Breast epithelium (tissue), 4 donors: ENCODE measurements at regions not wholly inside any gene's neighbourhood (a gene's known extent, or its start where the extent isn't known, plus 50 kb on each side); places are given as distances from the start of the nearest gene placed in this dataset.
A peak's percentile ranks its signal among the peaks of the same experiment; 100 is the strongest.

Experiments
- DNase-seq, 2 donors: peaks; one replicate each; pipeline ENCODE4 v3.0.0-alpha.2; 2019; ENCODE audit warnings: low spot score in 2 of 2
- H3K27ac ChIP-seq, 2 donors: fragments of 200-600 bp; sonication (generic) in 1 of 2; one replicate each; pipeline ENCODE4 v1.5.1; 2016 to 2019; ENCODE audit warnings: mild to moderate bottlenecking in 1 of 2
- H3K27me3 ChIP-seq, 2 donors: fragments of 200-600 bp; sonication (generic) in 1 of 2; one replicate each; pipeline versions ENCODE4 v1.5.1 to v1.6.0; 2017 to 2019; ENCODE audit warnings: control low read depth in 1 of 2, mild to moderate bottlenecking in 1 of 2
- H3K36me3 ChIP-seq: fragments of 200-600 bp; one replicate; pipeline ENCODE4 v1.5.1; 2019
- H3K4me1 ChIP-seq, 2 donors: fragments of 200-600 bp; sonication (generic); one replicate each; pipeline ENCODE4 v1.5.1; 2016 to 2019; ENCODE audit warnings: control low read depth in 1 of 2
- H3K4me3 ChIP-seq, 3 donors: fragments of 200-600 bp; sonication (generic); 1 replicate in 2 of 3; 2 replicates in 1 of 3; pipeline ENCODE4 v1.5.1; 2016 to 2019; ENCODE audit warnings: mild to moderate bottlenecking in 3 of 3, moderate library complexity in 2 of 3
- H3K9me3 ChIP-seq, 2 donors: fragments of 200-600 bp; sonication (generic) in 1 of 2; one replicate each; pipeline ENCODE4 v1.5.1; 2016 to 2019; ENCODE audit warnings: control low read depth in 1 of 2
- CTCF ChIP-seq, 3 donors: fragments of 450-650 bp; IDR thresholded peaks; one replicate each; pipeline ENCODE4 v1.5.1; 2016 to 2017; ENCODE audit warnings: antibody characterized with exemption in 3 of 3, mild to moderate bottlenecking in 3 of 3, moderate library complexity in 3 of 3
- POLR2A ChIP-seq: fragments of 450-650 bp; IDR thresholded peaks from one replicate; pipeline ENCODE4 v1.6.1; 2016; ENCODE audit warnings: antibody characterized with exemption, mild to moderate bottlenecking, moderate library complexity
- POLR2AphosphoS5 ChIP-seq, 3 donors: sonication (generic); formaldehyde crosslinking; IDR thresholded peaks; one replicate each; pipeline ENCODE4 v1.6.1; 2017; ENCODE audit warnings: antibody characterized with exemption in 3 of 3
- intact Hi-C: fragments of 100-400 bp; cut with DNase I; formaldehyde crosslinking; loops from one replicate; pipeline ENCODE4 v1.15.1; 2023; ENCODE audit warnings: low total_unique reads

- no peak for DNase-seq
- Histone ChIP-seq H3K36me3 (no peaks in the 10 kb centered on the region), H3K4me1 (no peaks in the 10 kb centered on the region), H3K4me3 (no peak overlapping the region), H3K27ac (no peak overlapping the region), H3K27me3 (no peaks in the 10 kb centered on the region), H3K9me3 (no peaks in the 10 kb centered on the region)
- TF ChIP-seq POLR2AphosphoS5 (IDR thresholded peaks at IDR 0.05): no peak
- intact Hi-C loops: no loop called here
Observed at GRCh38 chr1:68322096-68322495, 89.8 kb upstream of the WLS start.

- intact Hi-C loops: no loop called here
- Histone ChIP-seq H3K27me3 (no peaks in the 10 kb centered on the region), H3K9me3 (no peaks in the 10 kb centered on the region), H3K27ac (no peak overlapping the region), H3K36me3 (no peaks in the 10 kb centered on the region), H3K4me3 (no peak overlapping the region), H3K4me1 (no peaks in the 10 kb centered on the region)
- peak in 2 of 3 donors; percentile 35 to 37 for TF ChIP-seq CTCF (IDR thresholded peaks at IDR 0.05)
- TF ChIP-seq POLR2A: no peak
- no peak for TF ChIP-seq POLR2AphosphoS5 (IDR thresholded peaks at IDR 0.05)
- peak in 1 of 2 donors; percentile 62 for DNase-seq
Observed at GRCh38 chr1:68321084-68321685, 88.9 kb upstream of the WLS start.

GRCh38 chr1:68320349-68320748, 88.0 kb upstream of the WLS start:
- Histone ChIP-seq H3K36me3 (no peaks in the 10 kb centered on the region), H3K27ac (no peak overlapping the region), H3K9me3 (no peaks in the 10 kb centered on the region), H3K4me3 (no peak overlapping the region), H3K27me3 (no peaks in the 10 kb centered on the region), H3K4me1 (no peaks in the 10 kb centered on the region)
- no peak for TF ChIP-seq CTCF (IDR thresholded peaks at IDR 0.05)
- TF ChIP-seq POLR2A: no peak
- TF ChIP-seq POLR2AphosphoS5 (IDR thresholded peaks at IDR 0.05): no peak
- intact Hi-C loops: no loop called here
- DNase-seq: no peak

- TF ChIP-seq CTCF (IDR thresholded peaks at IDR 0.05): no peak
- TF ChIP-seq POLR2A: no peak
- TF ChIP-seq POLR2AphosphoS5 (IDR thresholded peaks at IDR 0.05): no peak
- H3K27me3 ChIP-seq: no peaks in the 10 kb centered on the region
- no peaks in the 10 kb centered on the region for H3K4me1 ChIP-seq
- intact Hi-C loops: no loop called here
- H3K27ac ChIP-seq: no peak overlapping the region
- no peak for DNase-seq
- H3K36me3 ChIP-seq: no peaks in the 10 kb centered on the region
- H3K4me3 ChIP-seq: no peak overlapping the region
- no peaks in the 10 kb centered on the region for H3K9me3 ChIP-seq
Observed at GRCh38 chr1:68319907-68320306, 87.6 kb upstream of the WLS start.

- Histone ChIP-seq H3K4me3 (no peak overlapping the region), H3K27ac (no peak overlapping the region), H3K9me3 (no peaks in the 10 kb centered on the region), H3K27me3 (no peaks in the 10 kb centered on the region), H3K4me1 (no peaks in the 10 kb centered on the region), H3K36me3 (no peaks in the 10 kb centered on the region)
- TF ChIP-seq CTCF (IDR thresholded peaks at IDR 0.05) (no peak), POLR2AphosphoS5 (IDR thresholded peaks at IDR 0.05) (no peak), POLR2A (no peak)
- DNase-seq: no peak
- intact Hi-C loops: no loop called here
Observed at GRCh38 chr1:68317543-68317942, 85.2 kb upstream of the WLS start.
